ENCODE measurements at regions not wholly inside any gene's neighbourhood (a gene's known extent, or its start where the extent isn't known, plus 50 kb on each side); places are given as distances from the start of the nearest gene placed in this dataset.

- DNase-seq (ENCODE audit: low read depth, low spot score) (no peak), ATAC-seq (no peak)
- ChIA-PET CTCF (no interaction called here), POLR2A (no interaction called here)
- no peaks in the 10 kb centered on the region; the same call in 1 of the 2 replicates for H3K27me3 ChIP-seq (ENCODE audit: control insufficient read depth, insufficient read depth, low read length)
- H3K9me3 ChIP-seq (ENCODE audit: control insufficient read depth, insufficient read depth, low read depth, low read length): no peaks in the 10 kb centered on the region
- H3K4me3 ChIP-seq (ENCODE audit: low read depth in 2 of 2, low read length in 2 of 2): no peak overlapping the region
- H3K4me1 ChIP-seq (ENCODE audit: control insufficient read depth, insufficient read depth, low read length): no peaks in the 10 kb centered on the region
- intact Hi-C loops (cut with micrococcal nuclease; ENCODE audit: unreplicated experiment): no loop called here
- no peak overlapping the region for H3K27ac ChIP-seq (ENCODE audit: low read length)
- no TSS peak for BruUV-seq (replicated peaks)
- TF ChIP-seq SIN3A (IDR thresholded peaks at IDR 0.05; ENCODE audit: borderline replicate concordance, insufficient read depth, low read depth, low read length) (no peak), CTCF (IDR thresholded peaks at IDR 0.05) (no peak), TCF7L2 (IDR thresholded peaks at IDR 0.05; ENCODE audit: low read depth, low read length) (no peak), POLR2AphosphoS5 (IDR thresholded peaks at IDR 0.05; ENCODE audit: low read depth, low read length) (no peak)
- TF ChIP-seq, protein P1, sequence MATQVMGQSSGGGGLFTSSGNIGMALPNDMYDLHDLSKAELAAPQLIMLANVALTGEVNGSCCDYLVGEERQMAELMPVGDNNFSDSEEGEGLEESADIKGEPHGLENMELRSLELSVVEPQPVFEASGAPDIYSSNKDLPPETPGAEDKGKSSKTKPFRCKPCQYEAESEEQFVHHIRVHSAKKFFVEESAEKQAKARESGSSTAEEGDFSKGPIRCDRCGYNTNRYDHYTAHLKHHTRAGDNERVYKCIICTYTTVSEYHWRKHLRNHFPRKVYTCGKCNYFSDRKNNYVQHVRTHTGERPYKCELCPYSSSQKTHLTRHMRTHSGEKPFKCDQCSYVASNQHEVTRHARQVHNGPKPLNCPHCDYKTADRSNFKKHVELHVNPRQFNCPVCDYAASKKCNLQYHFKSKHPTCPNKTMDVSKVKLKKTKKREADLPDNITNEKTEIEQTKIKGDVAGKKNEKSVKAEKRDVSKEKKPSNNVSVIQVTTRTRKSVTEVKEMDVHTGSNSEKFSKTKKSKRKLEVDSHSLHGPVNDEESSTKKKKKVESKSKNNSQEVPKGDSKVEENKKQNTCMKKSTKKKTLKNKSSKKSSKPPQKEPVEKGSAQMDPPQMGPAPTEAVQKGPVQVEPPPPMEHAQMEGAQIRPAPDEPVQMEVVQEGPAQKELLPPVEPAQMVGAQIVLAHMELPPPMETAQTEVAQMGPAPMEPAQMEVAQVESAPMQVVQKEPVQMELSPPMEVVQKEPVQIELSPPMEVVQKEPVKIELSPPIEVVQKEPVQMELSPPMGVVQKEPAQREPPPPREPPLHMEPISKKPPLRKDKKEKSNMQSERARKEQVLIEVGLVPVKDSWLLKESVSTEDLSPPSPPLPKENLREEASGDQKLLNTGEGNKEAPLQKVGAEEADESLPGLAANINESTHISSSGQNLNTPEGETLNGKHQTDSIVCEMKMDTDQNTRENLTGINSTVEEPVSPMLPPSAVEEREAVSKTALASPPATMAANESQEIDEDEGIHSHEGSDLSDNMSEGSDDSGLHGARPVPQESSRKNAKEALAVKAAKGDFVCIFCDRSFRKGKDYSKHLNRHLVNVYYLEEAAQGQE (IDR thresholded peaks at IDR 0.05; ENCODE audit: insufficient read depth in 1 of 2, low read depth in 2 of 2, low read length in 1 of 2): no peak
- in situ Hi-C loops (cut with HindIII; ENCODE audit: low pct_unique_long_range_greater_than_20kb, low sequenced_read_pairs): no loop called here
- no peaks in the 10 kb centered on the region for H3K36me3 ChIP-seq (ENCODE audit: control insufficient read depth, insufficient read depth, low read length)
These were observed 79.6 kb upstream of the HMHB1 start for GRCh38 chr5:143732402-143732801.

DNA sequence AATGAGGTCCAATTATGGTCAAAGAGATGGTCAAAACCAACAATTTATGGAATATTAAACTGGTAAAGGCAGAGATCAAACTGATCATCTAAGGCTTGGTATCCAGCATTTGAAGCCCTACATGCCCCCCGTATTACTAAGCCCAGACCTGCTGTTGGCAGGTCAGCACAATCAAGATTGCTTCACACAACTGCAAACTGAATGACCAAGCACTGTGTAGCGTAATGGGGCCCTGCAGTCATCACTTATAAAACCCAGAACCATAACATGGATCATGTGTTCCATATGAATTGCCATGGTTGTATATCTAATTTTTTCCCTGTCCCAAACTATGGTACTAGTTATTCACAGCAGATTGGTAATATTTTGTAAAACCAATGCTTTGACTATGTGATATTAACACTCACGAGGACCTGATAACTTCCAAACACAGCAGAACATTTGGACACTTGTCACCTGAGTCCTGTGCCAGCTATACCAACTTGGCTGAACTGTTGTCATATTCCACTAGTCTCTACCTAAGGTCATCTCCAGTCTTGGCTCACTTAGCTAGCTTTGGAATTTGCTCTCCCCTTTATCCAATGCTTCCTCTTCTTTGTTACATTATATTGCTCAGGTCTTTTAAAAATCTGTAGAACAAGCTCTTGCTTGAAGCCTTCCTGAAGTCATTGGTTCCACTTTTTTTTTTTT lies 81.7 kb upstream of the HMHB1 start:
- Histone ChIP-seq H3K4me1 (ENCODE audit: control insufficient read depth, insufficient read depth, low read length) (no peaks in the 10 kb centered on the region), H3K9me3 (ENCODE audit: control insufficient read depth, insufficient read depth, low read depth, low read length) (no peaks in the 10 kb centered on the region), H3K27me3 (ENCODE audit: control insufficient read depth, insufficient read depth, low read length) (no peaks in the 10 kb centered on the region; the same call in 1 of the 2 replicates), H3K27ac (ENCODE audit: low read length) (no peak overlapping the region), H3K4me3 (ENCODE audit: low read depth in 2 of 2, low read length in 2 of 2) (no peak overlapping the region), H3K36me3 (ENCODE audit: control insufficient read depth, insufficient read depth, low read length) (no peaks in the 10 kb centered on the region)
- CTCF ChIA-PET: no interaction called here
- no peak for DNase-seq (ENCODE audit: low read depth, low spot score)
- in situ Hi-C loops (cut with HindIII; ENCODE audit: low pct_unique_long_range_greater_than_20kb, low sequenced_read_pairs) (no loop called here), intact Hi-C loops (cut with micrococcal nuclease; ENCODE audit: unreplicated experiment) (no loop called here)
- BruUV-seq (replicated peaks): no TSS peak
- ATAC-seq: no peak
- POLR2A ChIA-PET: no interaction called here
- TF ChIP-seq TCF7L2 (IDR thresholded peaks at IDR 0.05; ENCODE audit: low read depth, low read length): no peak
- TF ChIP-seq CTCF (IDR thresholded peaks at IDR 0.05): no peak
- TF ChIP-seq POLR2AphosphoS5 (IDR thresholded peaks at IDR 0.05; ENCODE audit: low read depth, low read length): no peak
- TF ChIP-seq SIN3A (IDR thresholded peaks at IDR 0.05; ENCODE audit: borderline replicate concordance, insufficient read depth, low read depth, low read length): no peak
- TF ChIP-seq, protein P1 (IDR thresholded peaks at IDR 0.05; ENCODE audit: insufficient read depth in 1 of 2, low read depth in 2 of 2, low read length in 1 of 2): no peak
